ENCODE measurements at regions not wholly inside any gene's neighbourhood (a gene's known extent, or its start where the extent isn't known, plus 50 kb on each side); places are given as distances from the start of the nearest gene placed in this dataset.

DNA sequence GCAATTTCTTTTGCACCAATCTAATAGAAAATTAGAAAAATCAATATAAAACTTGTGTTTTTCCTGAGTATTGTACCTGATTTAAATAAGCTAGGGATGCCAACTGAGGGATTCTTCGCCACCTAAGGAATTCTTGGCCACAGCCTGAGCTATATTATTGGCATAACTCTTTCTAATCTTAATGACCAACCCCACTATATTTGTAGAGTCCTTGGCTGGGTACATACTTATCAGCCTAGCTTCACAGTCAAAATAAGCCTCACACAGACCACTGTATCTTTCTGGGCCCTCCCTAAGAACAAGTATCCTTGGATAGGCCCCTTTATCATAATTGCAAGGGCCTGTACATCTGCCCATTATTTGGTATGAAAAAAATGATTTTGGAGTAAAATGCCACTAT lies 247.1 kb downstream of the DUSP6 start:
- TF ChIP-seq, protein P1, sequence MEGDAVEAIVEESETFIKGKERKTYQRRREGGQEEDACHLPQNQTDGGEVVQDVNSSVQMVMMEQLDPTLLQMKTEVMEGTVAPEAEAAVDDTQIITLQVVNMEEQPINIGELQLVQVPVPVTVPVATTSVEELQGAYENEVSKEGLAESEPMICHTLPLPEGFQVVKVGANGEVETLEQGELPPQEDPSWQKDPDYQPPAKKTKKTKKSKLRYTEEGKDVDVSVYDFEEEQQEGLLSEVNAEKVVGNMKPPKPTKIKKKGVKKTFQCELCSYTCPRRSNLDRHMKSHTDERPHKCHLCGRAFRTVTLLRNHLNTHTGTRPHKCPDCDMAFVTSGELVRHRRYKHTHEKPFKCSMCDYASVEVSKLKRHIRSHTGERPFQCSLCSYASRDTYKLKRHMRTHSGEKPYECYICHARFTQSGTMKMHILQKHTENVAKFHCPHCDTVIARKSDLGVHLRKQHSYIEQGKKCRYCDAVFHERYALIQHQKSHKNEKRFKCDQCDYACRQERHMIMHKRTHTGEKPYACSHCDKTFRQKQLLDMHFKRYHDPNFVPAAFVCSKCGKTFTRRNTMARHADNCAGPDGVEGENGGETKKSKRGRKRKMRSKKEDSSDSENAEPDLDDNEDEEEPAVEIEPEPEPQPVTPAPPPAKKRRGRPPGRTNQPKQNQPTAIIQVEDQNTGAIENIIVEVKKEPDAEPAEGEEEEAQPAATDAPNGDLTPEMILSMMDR (conservative IDR thresholded peaks at IDR 0.05), result no peak
- no peak for TF ChIP-seq EZH2 (IDR thresholded peaks at IDR 0.05; ENCODE audit: low read depth)
